HG02623 (cell line): ENCODE measurements at regions not wholly inside any gene's neighbourhood (a gene's known extent, or its start where the extent isn't known, plus 50 kb on each side); places are given as distances from the start of the nearest gene placed in this dataset.

Experiments
- ATAC-seq: cut with Tn5 transposase; IDR thresholded peaks from one replicate; pipeline ENCODE4 v1.9.1; 2021; ENCODE audit warnings: moderate library complexity; ENCODE audit not compliant: unreplicated experiment

DNA sequence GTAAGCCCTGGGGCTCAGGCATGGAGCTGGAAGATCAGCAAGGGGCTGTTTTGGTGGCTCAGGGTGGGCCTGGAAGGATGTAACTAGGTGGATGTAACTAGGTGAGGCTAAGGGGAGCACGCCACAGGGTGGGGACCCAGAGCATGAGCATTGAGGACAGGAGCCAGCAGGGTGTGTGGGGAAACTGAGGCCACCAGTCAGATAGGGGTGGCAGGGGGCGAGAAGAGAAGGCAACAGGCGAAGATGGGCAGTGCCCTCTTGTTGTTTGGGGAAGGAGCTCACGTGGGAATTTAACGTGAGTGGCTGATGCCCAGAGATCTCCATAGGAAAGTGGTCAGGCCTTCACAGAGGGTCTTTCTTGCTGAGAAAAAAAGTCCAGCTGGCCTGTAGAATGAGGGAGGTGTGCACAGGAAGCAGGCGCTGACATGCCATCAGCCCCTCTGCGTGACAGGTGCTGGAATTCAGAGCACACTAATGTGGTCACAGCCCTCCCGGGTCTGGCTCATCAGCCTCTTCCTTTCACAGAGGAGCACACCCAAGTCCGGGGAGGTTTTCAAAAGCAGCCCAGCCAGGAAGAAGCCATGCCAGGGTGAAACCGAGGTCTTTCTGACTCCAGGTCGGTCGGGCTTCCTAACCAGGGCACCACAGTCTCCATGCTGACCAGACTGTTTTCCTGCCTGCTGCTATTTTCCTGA lies 54.6 kb upstream of the PAX6 start:
- no peak for ATAC-seq

GRCh38 chr11:31863170-31863832 lies 52.2 kb upstream of the PAX6 start:
- no peak for ATAC-seq

- ATAC-seq: no peak
These were observed 49.9 kb upstream of the PAX6 start for GRCh38 chr11:31861011-31861410.
